ENCODE measurements at regions not wholly inside any gene's neighbourhood (a gene's known extent, or its start where the extent isn't known, plus 50 kb on each side); places are given as distances from the start of the nearest gene placed in this dataset.

- H3K4me3 ChIP-seq (ENCODE audit: insufficient read depth, low read length): no peak overlapping the region
- H4K20me1 ChIP-seq (ENCODE audit: insufficient read depth, low read length): no peaks in the 10 kb centered on the region
- no peaks in the 10 kb centered on the region for H3K79me2 ChIP-seq (ENCODE audit: insufficient read depth, low read length)
- H3K27me3 ChIP-seq (ENCODE audit: insufficient read depth, low read length): no peaks in the 10 kb centered on the region
- no peaks in the 10 kb centered on the region for H3K9me3 ChIP-seq (ENCODE audit: low read depth, low read length)
- H2AFZ ChIP-seq (ENCODE audit: low read length): no peak overlapping the region
- no peak overlapping the region for H3K27ac ChIP-seq (ENCODE audit: low read depth, low read length)
- DNase-seq (ENCODE audit: insufficient read length, low spot score, missing footprints): no peak
- TF ChIP-seq CTCF (IDR thresholded peaks at IDR 0.05; ENCODE audit: extremely low read depth, low read depth, low read length): no peak
- no peaks in the 10 kb centered on the region for H3K36me3 ChIP-seq (ENCODE audit: insufficient read depth, low read length)
- H3K4me1 ChIP-seq (ENCODE audit: insufficient read depth, low read length): no peaks in the 10 kb centered on the region
- H3K4me2 ChIP-seq (ENCODE audit: insufficient read depth, low read length): no peak overlapping the region
Observed at GRCh38 chrX:25213611-25214010, 197.8 kb upstream of the ARX start.

- no peak overlapping the region for H3K4me3 ChIP-seq (ENCODE audit: insufficient read depth, low read length)
- no peak overlapping the region for H3K27ac ChIP-seq (ENCODE audit: low read depth, low read length)
- no peak overlapping the region for H2AFZ ChIP-seq (ENCODE audit: low read length)
- H3K4me2 ChIP-seq (ENCODE audit: insufficient read depth, low read length): no peak overlapping the region
- H4K20me1 ChIP-seq (ENCODE audit: insufficient read depth, low read length): no peaks in the 10 kb centered on the region
- H3K27me3 ChIP-seq (ENCODE audit: insufficient read depth, low read length): no peaks in the 10 kb centered on the region
- H3K79me2 ChIP-seq (ENCODE audit: insufficient read depth, low read length): no peaks in the 10 kb centered on the region
- no peak for TF ChIP-seq CTCF (IDR thresholded peaks at IDR 0.05; ENCODE audit: extremely low read depth, low read depth, low read length)
- no peaks in the 10 kb centered on the region for H3K9me3 ChIP-seq (ENCODE audit: low read depth, low read length)
- no peaks in the 10 kb centered on the region for H3K36me3 ChIP-seq (ENCODE audit: insufficient read depth, low read length)
- H3K4me1 ChIP-seq (ENCODE audit: insufficient read depth, low read length): no peaks in the 10 kb centered on the region
- no peak for DNase-seq (ENCODE audit: insufficient read length, low spot score, missing footprints)
Observed at GRCh38 chrX:25207803-25208475, 192.2 kb upstream of the ARX start.

GRCh38 chrX:25206778-25207177, 191.0 kb upstream of the ARX start:
- no peaks in the 10 kb centered on the region for H3K27me3 ChIP-seq (ENCODE audit: insufficient read depth, low read length)
- H3K4me3 ChIP-seq (ENCODE audit: insufficient read depth, low read length): no peak overlapping the region
- H3K4me2 ChIP-seq (ENCODE audit: insufficient read depth, low read length): no peak overlapping the region
- no peak for DNase-seq (ENCODE audit: insufficient read length, low spot score, missing footprints)
- no peaks in the 10 kb centered on the region for H4K20me1 ChIP-seq (ENCODE audit: insufficient read depth, low read length)
- H3K36me3 ChIP-seq (ENCODE audit: insufficient read depth, low read length): no peaks in the 10 kb centered on the region
- no peak overlapping the region for H2AFZ ChIP-seq (ENCODE audit: low read length)
- H3K27ac ChIP-seq (ENCODE audit: low read depth, low read length): no peak overlapping the region
- H3K4me1 ChIP-seq (ENCODE audit: insufficient read depth, low read length): no peaks in the 10 kb centered on the region
- H3K9me3 ChIP-seq (ENCODE audit: low read depth, low read length): no peaks in the 10 kb centered on the region
- no peaks in the 10 kb centered on the region for H3K79me2 ChIP-seq (ENCODE audit: insufficient read depth, low read length)
- no peak for TF ChIP-seq CTCF (IDR thresholded peaks at IDR 0.05; ENCODE audit: extremely low read depth, low read depth, low read length)

- TF ChIP-seq CTCF (IDR thresholded peaks at IDR 0.05; ENCODE audit: extremely low read depth, low read depth, low read length): no peak
- Histone ChIP-seq H3K4me3 (ENCODE audit: insufficient read depth, low read length) (no peak overlapping the region), H3K36me3 (ENCODE audit: insufficient read depth, low read length) (no peaks in the 10 kb centered on the region), H3K79me2 (ENCODE audit: insufficient read depth, low read length) (no peaks in the 10 kb centered on the region), H3K9me3 (ENCODE audit: low read depth, low read length) (no peaks in the 10 kb centered on the region), H4K20me1 (ENCODE audit: insufficient read depth, low read length) (no peaks in the 10 kb centered on the region), H3K4me1 (ENCODE audit: insufficient read depth, low read length) (no peaks in the 10 kb centered on the region), H3K27ac (ENCODE audit: low read depth, low read length) (no peak overlapping the region), H3K27me3 (ENCODE audit: insufficient read depth, low read length) (no peaks in the 10 kb centered on the region), H2AFZ (ENCODE audit: low read length) (no peak overlapping the region), H3K4me2 (ENCODE audit: insufficient read depth, low read length) (no peak overlapping the region)
- no peak for DNase-seq (ENCODE audit: insufficient read length, low spot score, missing footprints)
Observed at GRCh38 chrX:25204182-25204581, 188.4 kb upstream of the ARX start.

Data from osteoblast (primary cell).